BLaER1 treated with 17β-estradiol and CSF1 and Interleukin-3, amounts not matched to agents 10 nM and 100 nM (cell line): ENCODE measurements at regions not wholly inside any gene's neighbourhood (a gene's known extent, or its start where the extent isn't known, plus 50 kb on each side); places are given as distances from the start of the nearest gene placed in this dataset.

ENCODE experiments used
- H3K27ac ChIP-seq, 11 experiments: shearing (Covaris generic); formaldehyde crosslinking; 2 replicates each; pipeline ENCODE4 v1.8.1; 2022
- H3K27me3 ChIP-seq, 11 experiments: shearing (Covaris generic); formaldehyde crosslinking; 2 replicates each; pipeline ENCODE4 v1.8.1; 2022
- H3K36me3 ChIP-seq, 11 experiments: shearing (Covaris generic); formaldehyde crosslinking; 2 replicates each; pipeline ENCODE4 v1.8.1; 2022
- H3K4me1 ChIP-seq, 10 experiments: shearing (Covaris generic); formaldehyde crosslinking; 2 replicates each; pipeline ENCODE4 v1.8.1; 2022
- H3K4me2 ChIP-seq, 11 experiments: shearing (Covaris generic); formaldehyde crosslinking; 2 replicates each; pipeline ENCODE4 v1.8.1; 2022
- H3K4me3 ChIP-seq, 10 experiments: shearing (Covaris generic); formaldehyde crosslinking; 2 replicates each; pipeline ENCODE4 v1.8.1; 2022
- H3K9ac ChIP-seq, 11 experiments: shearing (Covaris generic); formaldehyde crosslinking; 2 replicates each; pipeline ENCODE4 v1.8.1; 2022
- H3K9me3 ChIP-seq, 11 experiments: shearing (Covaris generic); formaldehyde crosslinking; replicated peaks in 1 of 11; 2 replicates each; pipeline ENCODE4 v1.8.1; 2022
- H4K20me1 ChIP-seq, 11 experiments: shearing (Covaris generic); formaldehyde crosslinking; 2 replicates each; pipeline ENCODE4 v1.8.1; 2022
- Cebpa-rat ChIP-seq, 11 experiments: shearing (Covaris generic); IDR thresholded peaks; 2 replicates each; pipeline ENCODE4 v1.8.1; 2022

- no peak overlapping the region for H3K27ac ChIP-seq
- H3K4me3 ChIP-seq, result no peak overlapping the region
- no peak overlapping the region for H3K9ac ChIP-seq
- no peaks in the 10 kb centered on the region for H3K36me3 ChIP-seq
- peaks cover 5 to 25% (median 9%) of the 10 kb centered on the region in 10 experiments; a peak in 16 of 20 replicates for H3K4me1 ChIP-seq
- peaks cover 0 to 16% (median 13%) of the 10 kb centered on the region in 11 experiments; a peak in 17 of 22 replicates for H3K9me3 ChIP-seq
- no peaks in the 10 kb centered on the region for H4K20me1 ChIP-seq
- TF ChIP-seq Cebpa-rat (IDR thresholded peaks at IDR 0.05), result no peak
- H3K4me2 ChIP-seq, result no peak overlapping the region
- no peaks in the 10 kb centered on the region for H3K27me3 ChIP-seq
These were observed 446.1 kb downstream of the HS3ST3B1 start for GRCh38 chr17:14746822-14747602.

DNA sequence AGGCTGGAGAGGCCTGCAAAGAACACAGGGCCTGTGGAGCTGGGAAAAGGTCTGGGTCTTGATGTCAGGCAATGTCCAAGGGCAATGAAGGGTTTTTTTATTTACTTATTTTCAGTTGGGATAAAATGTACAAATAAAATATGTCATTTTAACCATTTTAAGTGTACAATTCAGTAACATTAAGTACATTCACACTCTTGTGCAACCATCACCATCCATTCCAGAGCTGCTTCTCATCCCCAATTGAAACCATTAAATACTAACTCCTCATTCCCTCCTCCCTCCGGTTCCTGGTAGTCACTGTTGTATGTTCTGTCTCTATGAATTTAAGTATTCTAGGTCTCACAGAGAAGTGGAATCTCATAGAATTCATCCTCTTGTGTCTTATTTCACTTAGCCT lies 444.7 kb downstream of the HS3ST3B1 start:
- H4K20me1 ChIP-seq, result no peaks in the 10 kb centered on the region
- H3K4me2 ChIP-seq, result peak overlapping the region in 5 of 11 experiments; percentile 31 to 55 (median 34); a peak in 10 of 22 replicates
- H3K4me3 ChIP-seq, result no peak overlapping the region
- H3K27me3 ChIP-seq, result no peaks in the 10 kb centered on the region
- no peak overlapping the region for H3K9ac ChIP-seq
- H3K27ac ChIP-seq, result no peak overlapping the region
- H3K9me3 ChIP-seq, result 0 out of 22 replicates have a peak, but pooled peaks cover 0 to 1% (median 0%) of the 10 kb centered on the region in 11 experiments
- peaks cover 5 to 25% (median 9%) of the 10 kb centered on the region in 10 experiments; a peak in 16 of 20 replicates for H3K4me1 ChIP-seq
- no peak for TF ChIP-seq Cebpa-rat (IDR thresholded peaks at IDR 0.05)
- H3K36me3 ChIP-seq, result no peaks in the 10 kb centered on the region

GRCh38 chr17:14744761-14745473 lies 444.0 kb downstream of the HS3ST3B1 start:
- H3K4me2 ChIP-seq, result peak overlapping the region in 8 of 11 experiments; percentile 13 to 55 (median 33); a peak in 13 of 22 replicates

GRCh38 chr17:14741491-14741890 lies 440.6 kb downstream of the HS3ST3B1 start:
- Histone ChIP-seq H4K20me1 (no peaks in the 10 kb centered on the region), H3K4me1 (peaks cover 5 to 19% (median 12%) of the 10 kb centered on the region in 10 experiments; a peak in 16 of 20 replicates), H3K4me3 (no peak overlapping the region), H3K27me3 (no peaks in the 10 kb centered on the region), H3K9ac (no peak overlapping the region), H3K4me2 (no peak overlapping the region), H3K9me3 (no peaks in the 10 kb centered on the region), H3K27ac (no peak overlapping the region), H3K36me3 (no peaks in the 10 kb centered on the region)
- TF ChIP-seq Cebpa-rat (IDR thresholded peaks at IDR 0.05), result no peak

More at GRCh38 chr17:14744761-14745473, 444.0 kb downstream of the HS3ST3B1 start:
- Histone ChIP-seq H3K9me3 (no peaks in the 10 kb centered on the region), H4K20me1 (no peaks in the 10 kb centered on the region), H3K27ac (no peak overlapping the region), H3K27me3 (no peaks in the 10 kb centered on the region), H3K9ac (no peak overlapping the region), H3K4me3 (no peak overlapping the region), H3K36me3 (no peaks in the 10 kb centered on the region), H3K4me1 (peaks cover 5 to 25% (median 9%) of the 10 kb centered on the region in 10 experiments; a peak in 16 of 20 replicates)
- TF ChIP-seq Cebpa-rat (IDR thresholded peaks at IDR 0.05), result no peak

- Histone ChIP-seq H4K20me1 (no peaks in the 10 kb centered on the region), H3K36me3 (no peaks in the 10 kb centered on the region), H3K4me2 (no peak overlapping the region; a peak in 1 of 22 replicates), H3K27ac (no peak overlapping the region), H3K4me3 (no peak overlapping the region), H3K9ac (no peak overlapping the region), H3K27me3 (no peaks in the 10 kb centered on the region), H3K4me1 (peaks cover under 1 to 17% (median 6%) of the 10 kb centered on the region in 10 experiments; a peak in 15 of 20 replicates), H3K9me3 (no peaks in the 10 kb centered on the region)
- TF ChIP-seq Cebpa-rat (IDR thresholded peaks at IDR 0.05), result no peak
These were observed 439.0 kb downstream of the HS3ST3B1 start for GRCh38 chr17:14739656-14740431.

- Histone ChIP-seq H3K4me2 (no peak overlapping the region), H3K9me3 (no peaks in the 10 kb centered on the region), H3K27me3 (no peaks in the 10 kb centered on the region), H3K4me1 (peaks cover 0 to 16% (median 4%) of the 10 kb centered on the region in 10 experiments; a peak in 6 of 20 replicates), H3K27ac (no peak overlapping the region), H3K36me3 (no peaks in the 10 kb centered on the region), H4K20me1 (no peaks in the 10 kb centered on the region), H3K4me3 (no peak overlapping the region), H3K9ac (no peak overlapping the region)
- no peak for TF ChIP-seq Cebpa-rat (IDR thresholded peaks at IDR 0.05)
These were observed 437.7 kb downstream of the HS3ST3B1 start for GRCh38 chr17:14738652-14738988.

DNA sequence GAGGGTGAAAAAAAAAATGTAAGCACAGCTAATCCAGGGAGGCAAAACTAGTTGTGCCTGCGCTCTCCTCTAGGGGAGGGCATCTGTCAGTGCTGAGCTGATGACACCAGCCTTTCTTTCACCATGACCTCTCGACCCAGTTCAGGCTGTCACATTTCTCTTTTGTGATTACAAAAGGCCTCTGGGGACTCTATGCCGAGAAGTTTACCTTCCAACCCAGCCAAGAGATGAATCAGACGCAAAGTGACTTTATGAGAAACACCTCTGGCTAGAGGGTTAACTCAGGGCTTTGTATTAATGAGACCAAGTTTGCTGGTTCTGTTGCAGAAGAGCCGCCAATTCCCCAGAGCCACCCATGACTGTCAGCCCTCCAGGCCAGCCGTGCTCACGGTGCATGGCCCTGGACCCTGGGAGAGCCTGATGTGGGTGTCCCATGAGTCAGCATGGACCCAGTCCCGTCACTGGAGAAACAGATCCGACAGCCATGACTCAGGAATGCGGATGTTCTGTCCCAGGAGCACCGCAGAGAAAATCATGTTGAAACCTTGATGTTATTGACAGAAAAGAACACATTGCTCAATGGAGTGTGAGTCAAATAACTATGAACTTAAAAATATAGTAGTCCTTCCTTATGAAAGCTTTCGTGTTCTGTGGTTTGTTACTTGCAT lies 437.2 kb downstream of the HS3ST3B1 start:
- no peaks in the 10 kb centered on the region for H3K9me3 ChIP-seq
- H3K4me1 ChIP-seq, result peaks cover 0 to 11% (median 2%) of the 10 kb centered on the region in 10 experiments; a peak in 4 of 20 replicates
- no peak overlapping the region for H3K9ac ChIP-seq
- no peaks in the 10 kb centered on the region for H3K36me3 ChIP-seq
- H3K4me3 ChIP-seq, result no peak overlapping the region
- H3K4me2 ChIP-seq, result no peak overlapping the region
- no peaks in the 10 kb centered on the region for H4K20me1 ChIP-seq
- no peak overlapping the region for H3K27ac ChIP-seq
- no peak for TF ChIP-seq Cebpa-rat (IDR thresholded peaks at IDR 0.05)
- H3K27me3 ChIP-seq, result no peaks in the 10 kb centered on the region

- H3K4me3 ChIP-seq, result no peak overlapping the region
- H3K27me3 ChIP-seq, result no peaks in the 10 kb centered on the region
- H3K9ac ChIP-seq, result no peak overlapping the region
- H3K4me1 ChIP-seq, result peaks cover 0 to 8% (median 0%) of the 10 kb centered on the region in 10 experiments; a peak in 1 of 20 replicates
- H4K20me1 ChIP-seq, result no peaks in the 10 kb centered on the region
- H3K9me3 ChIP-seq, result no peaks in the 10 kb centered on the region
- TF ChIP-seq Cebpa-rat (IDR thresholded peaks at IDR 0.05), result no peak
- H3K4me2 ChIP-seq, result no peak overlapping the region
- no peak overlapping the region for H3K27ac ChIP-seq
- H3K36me3 ChIP-seq, result no peaks in the 10 kb centered on the region
These were observed 435.8 kb downstream of the HS3ST3B1 start for GRCh38 chr17:14736631-14737030.
